NCI-H2171 (cell line): ENCODE measurements at regions not wholly inside any gene's neighbourhood (a gene's known extent, or its start where the extent isn't known, plus 50 kb on each side); places are given as distances from the start of the nearest gene placed in this dataset.
A peak's percentile ranks its signal among the peaks of the same experiment; 100 is the strongest.

Source experiments
- DNase-seq: peaks from one replicate; lab custom pipeline; 2025; lab: John Stamatoyannopoulos, UW

GRCh38 chr1:29584362-29584761, 348.0 kb downstream of the PTPRU start:
- DNase-seq: no peak

- no peak for DNase-seq
Observed at GRCh38 chr1:29583727-29584126, 347.4 kb downstream of the PTPRU start.

GRCh38 chr1:29581256-29581655, 344.9 kb downstream of the PTPRU start:
- DNase-seq: no peak

GRCh38 chr1:29579821-29580425, 343.6 kb downstream of the PTPRU start:
- peak; percentile 11 for DNase-seq

- no peak for DNase-seq
Observed at GRCh38 chr1:29577512-29577911, 341.2 kb downstream of the PTPRU start.

- peak; percentile 14 for DNase-seq
Observed at GRCh38 chr1:29576510-29576909, 340.2 kb downstream of the PTPRU start.

GRCh38 chr1:29575826-29576225, 339.5 kb downstream of the PTPRU start:
- no peak for DNase-seq

- DNase-seq: no peak
Observed at GRCh38 chr1:29575277-29575676, 339.0 kb downstream of the PTPRU start.

GRCh38 chr1:29574871-29575270, 338.5 kb downstream of the PTPRU start:
- DNase-seq: no peak

GRCh38 chr1:29569971-29570634, 333.8 kb downstream of the PTPRU start:
- no peak for DNase-seq

GRCh38 chr1:29567257-29567656, 330.9 kb downstream of the PTPRU start:
- no peak for DNase-seq

- no peak for DNase-seq
Observed at GRCh38 chr1:29565490-29565889, 329.2 kb downstream of the PTPRU start.

- DNase-seq: peak; percentile 69
Observed at GRCh38 chr1:29563571-29563970, 327.2 kb downstream of the PTPRU start.

GRCh38 chr1:29563092-29563491, 326.8 kb downstream of the PTPRU start:
- peak; percentile 76 for DNase-seq

GRCh38 chr1:29559056-29559455, 322.7 kb downstream of the PTPRU start:
- DNase-seq: no peak

- no peak for DNase-seq
Observed at GRCh38 chr1:29557701-29558600, 321.6 kb downstream of the PTPRU start.

- no peak for DNase-seq
Observed at GRCh38 chr1:29557066-29557465, 320.7 kb downstream of the PTPRU start.

- no peak for DNase-seq
Observed at GRCh38 chr1:29556657-29557056, 320.3 kb downstream of the PTPRU start.

GRCh38 chr1:29555043-29555620, 318.8 kb downstream of the PTPRU start:
- DNase-seq: no peak

GRCh38 chr1:29554208-29554778, 318.0 kb downstream of the PTPRU start:
- DNase-seq: no peak

- no peak for DNase-seq
Observed at GRCh38 chr1:29551123-29551936, 315.0 kb downstream of the PTPRU start.
